HUDEP-2 (cell line): ENCODE measurements at regions not wholly inside any gene's neighbourhood (a gene's known extent, or its start where the extent isn't known, plus 50 kb on each side); places are given as distances from the start of the nearest gene placed in this dataset.
"Not testable (repeated sequence)": the region's sequence is repeated elsewhere in the genome, so short reads cannot be mapped to it uniquely, and the experiment has no call there.

Experiments used
- DNase-seq, 76 experiments: peaks; one replicate each; lab custom pipeline; 2025; ENCODE audit not compliant: unreplicated experiment in 76 of 76; lab: John Stamatoyannopoulos, UW

- no peak for DNase-seq
These were observed 1181.4 kb downstream of the ROBO2 start for GRCh38 chr3:78221300-78221699.

- no peak for DNase-seq
These were observed 1181.9 kb downstream of the ROBO2 start for GRCh38 chr3:78221796-78222195.

- no peak for DNase-seq
These were observed 1195.9 kb downstream of the ROBO2 start for GRCh38 chr3:78235841-78236240.

GRCh38 chr3:78238811-78239210 lies 1198.9 kb downstream of the ROBO2 start:
- no peak for DNase-seq

- DNase-seq = no peak
These were observed 1202.8 kb downstream of the ROBO2 start for GRCh38 chr3:78242724-78243123.

GRCh38 chr3:78244136-78244535 lies 1204.2 kb downstream of the ROBO2 start:
- DNase-seq = no peak

GRCh38 chr3:78249294-78249693 lies 1209.4 kb downstream of the ROBO2 start:
- no peak for DNase-seq

- DNase-seq = no peak
These were observed 1214.0 kb downstream of the ROBO2 start for GRCh38 chr3:78253860-78254259.

GRCh38 chr3:78255403-78255802 lies 1215.5 kb downstream of the ROBO2 start:
- no peak for DNase-seq

GRCh38 chr3:78256123-78256522 lies 1216.2 kb downstream of the ROBO2 start:
- no peak for DNase-seq

- no peak for DNase-seq
These were observed 1218.1 kb downstream of the ROBO2 start for GRCh38 chr3:78257951-78258530.

GRCh38 chr3:78258798-78259197 lies 1218.9 kb downstream of the ROBO2 start:
- no peak for DNase-seq

- no peak for DNase-seq
These were observed 1220.5 kb downstream of the ROBO2 start for GRCh38 chr3:78260388-78260787.

- DNase-seq = not testable (repeated sequence)
These were observed 1226.7 kb downstream of the ROBO2 start for GRCh38 chr3:78266550-78266949.

GRCh38 chr3:78267235-78267634 lies 1227.3 kb downstream of the ROBO2 start:
- DNase-seq = no peak

GRCh38 chr3:78268087-78268486 lies 1228.2 kb downstream of the ROBO2 start:
- DNase-seq = no peak

GRCh38 chr3:78268716-78269668 lies 1229.1 kb downstream of the ROBO2 start:
- DNase-seq = no peak

- no peak for DNase-seq
These were observed 1233.4 kb downstream of the ROBO2 start for GRCh38 chr3:78273326-78273725.

- DNase-seq = no peak
These were observed 1234.7 kb downstream of the ROBO2 start for GRCh38 chr3:78274475-78275065.

GRCh38 chr3:78275420-78275852 lies 1235.5 kb downstream of the ROBO2 start:
- no peak for DNase-seq

GRCh38 chr3:78277220-78277619 lies 1237.3 kb downstream of the ROBO2 start:
- DNase-seq = no peak

- no peak for DNase-seq
These were observed 1237.9 kb downstream of the ROBO2 start for GRCh38 chr3:78277801-78278200.
